B cell (primary cell): ENCODE measurements at regions not wholly inside any gene's neighbourhood (a gene's known extent, or its start where the extent isn't known, plus 50 kb on each side); places are given as distances from the start of the nearest gene placed in this dataset.

Experiments used
- EZH2 ChIP-seq: IDR thresholded peaks from 2 replicates; pipeline ENCODE4 v1.6.1; 2012; ENCODE audit warnings: borderline replicate concordance, low read depth, mild to moderate bottlenecking, moderate library complexity, low read length; ENCODE audit not compliant: insufficient read depth, poor library complexity, severe bottlenecking
- TF ChIP-seq, protein P1 (sequence below): fragments of 200-600 bp; IDR thresholded peaks from one replicate; pipeline ENCODE4 v1.8.0; 2022; ENCODE audit warnings: antibody characterized with exemption, mild to moderate bottlenecking

DNA sequence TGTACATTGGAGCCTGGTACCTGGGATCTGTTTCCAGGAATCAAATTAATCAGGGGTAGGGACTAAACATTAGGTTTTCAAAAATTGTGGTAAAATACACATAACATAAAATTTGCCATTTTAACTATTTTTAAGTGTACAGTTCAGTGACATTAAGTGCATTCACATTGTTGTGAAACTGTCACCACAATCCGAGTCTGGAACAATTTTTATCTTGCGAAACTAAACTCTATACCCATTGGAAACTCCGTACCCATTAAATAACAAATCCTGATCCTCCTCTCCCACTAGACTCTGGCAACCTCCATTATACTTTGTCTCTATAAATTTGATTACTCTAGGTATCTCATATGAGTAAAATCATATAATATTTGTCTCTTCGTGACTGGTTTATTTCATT, 486.2 kb downstream of the GADD45G start:
- TF ChIP-seq, protein P1, sequence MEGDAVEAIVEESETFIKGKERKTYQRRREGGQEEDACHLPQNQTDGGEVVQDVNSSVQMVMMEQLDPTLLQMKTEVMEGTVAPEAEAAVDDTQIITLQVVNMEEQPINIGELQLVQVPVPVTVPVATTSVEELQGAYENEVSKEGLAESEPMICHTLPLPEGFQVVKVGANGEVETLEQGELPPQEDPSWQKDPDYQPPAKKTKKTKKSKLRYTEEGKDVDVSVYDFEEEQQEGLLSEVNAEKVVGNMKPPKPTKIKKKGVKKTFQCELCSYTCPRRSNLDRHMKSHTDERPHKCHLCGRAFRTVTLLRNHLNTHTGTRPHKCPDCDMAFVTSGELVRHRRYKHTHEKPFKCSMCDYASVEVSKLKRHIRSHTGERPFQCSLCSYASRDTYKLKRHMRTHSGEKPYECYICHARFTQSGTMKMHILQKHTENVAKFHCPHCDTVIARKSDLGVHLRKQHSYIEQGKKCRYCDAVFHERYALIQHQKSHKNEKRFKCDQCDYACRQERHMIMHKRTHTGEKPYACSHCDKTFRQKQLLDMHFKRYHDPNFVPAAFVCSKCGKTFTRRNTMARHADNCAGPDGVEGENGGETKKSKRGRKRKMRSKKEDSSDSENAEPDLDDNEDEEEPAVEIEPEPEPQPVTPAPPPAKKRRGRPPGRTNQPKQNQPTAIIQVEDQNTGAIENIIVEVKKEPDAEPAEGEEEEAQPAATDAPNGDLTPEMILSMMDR: no peak
- no peak for TF ChIP-seq EZH2
